ENCODE measurements at regions not wholly inside any gene's neighbourhood (a gene's known extent, or its start where the extent isn't known, plus 50 kb on each side); places are given as distances from the start of the nearest gene placed in this dataset.

DNA sequence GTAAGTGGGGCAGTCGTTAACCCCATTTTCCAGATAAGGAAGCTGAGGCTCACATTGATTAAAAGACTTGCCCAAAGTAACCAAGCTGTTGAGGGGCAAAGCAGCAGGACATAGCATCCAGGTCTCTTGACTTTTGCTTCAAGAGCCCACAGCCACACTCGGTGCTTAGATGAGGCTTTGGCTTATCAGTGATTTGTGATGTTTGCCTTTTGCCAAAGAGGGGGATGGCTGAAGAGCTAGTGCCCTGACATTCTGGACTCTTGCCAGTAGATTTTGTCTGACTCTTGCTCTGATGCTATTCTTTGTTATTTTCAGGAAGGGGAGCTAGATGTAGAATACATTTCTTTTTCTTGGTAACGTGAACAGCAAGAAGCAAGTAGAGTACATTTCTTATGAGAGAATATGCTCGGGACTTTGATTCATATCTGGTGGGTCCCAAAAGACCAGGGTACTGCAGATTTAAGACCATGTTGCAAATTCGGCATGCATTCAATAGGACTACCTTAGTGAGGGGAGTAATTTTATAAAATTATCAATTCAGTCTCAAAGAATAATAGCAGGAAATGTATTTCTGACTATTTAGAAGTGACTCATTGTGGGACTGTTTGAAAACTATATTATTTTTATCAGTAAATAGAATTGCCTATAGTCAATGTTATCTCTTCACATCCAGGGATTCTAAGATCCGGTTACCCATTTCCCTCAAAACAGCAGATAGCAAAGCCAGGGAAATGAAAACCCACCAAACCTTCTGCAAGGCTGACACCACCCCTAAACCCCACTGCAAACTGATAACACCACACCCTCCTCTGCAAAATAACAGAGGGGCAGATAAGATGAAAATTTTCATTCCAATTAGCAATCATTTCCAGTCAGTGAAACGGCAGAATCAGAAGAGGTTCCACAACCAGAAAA lies 180.0 kb upstream of the BMPER start:
- DNase-seq (ENCODE audit: low spot score) (no peak), FAIRE-seq (no peak)

GRCh38 chr7:33726582-33726981 lies 178.8 kb upstream of the BMPER start:
- DNase-seq (ENCODE audit: low spot score) (no peak), FAIRE-seq (no peak)

- FAIRE-seq (no peak), DNase-seq (ENCODE audit: low spot score) (no peak)
Observed at GRCh38 chr7:33727315-33727714, 178.0 kb upstream of the BMPER start.

- no peak for DNase-seq (ENCODE audit: low spot score)
- FAIRE-seq, result no peak
Observed at GRCh38 chr7:33728873-33729551, 176.3 kb upstream of the BMPER start.

GRCh38 chr7:33729726-33730125 lies 175.6 kb upstream of the BMPER start:
- FAIRE-seq, result no peak
- DNase-seq (ENCODE audit: low spot score), result no peak

DNA sequence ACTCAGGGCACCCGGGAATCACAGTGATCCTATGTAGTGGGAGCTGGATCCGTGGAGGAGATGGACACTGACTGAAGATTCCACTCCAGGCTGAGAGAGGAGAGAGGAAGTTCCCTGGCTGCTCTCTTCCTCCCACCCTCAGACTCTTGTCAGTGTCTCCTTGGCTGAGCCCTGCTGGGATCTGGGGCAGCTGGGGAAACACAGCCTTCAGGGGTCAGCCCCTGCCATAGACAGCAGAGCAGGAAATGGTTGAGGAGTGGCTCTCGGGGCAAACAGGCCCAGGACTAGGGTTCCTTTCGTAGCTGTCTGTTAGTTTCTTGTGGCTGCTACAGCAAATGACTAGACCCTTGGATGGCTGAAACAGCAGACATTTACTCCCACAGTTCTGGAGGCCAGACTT lies 174.4 kb upstream of the BMPER start:
- no peak for DNase-seq (ENCODE audit: low spot score)
- FAIRE-seq, result no peak

DNA sequence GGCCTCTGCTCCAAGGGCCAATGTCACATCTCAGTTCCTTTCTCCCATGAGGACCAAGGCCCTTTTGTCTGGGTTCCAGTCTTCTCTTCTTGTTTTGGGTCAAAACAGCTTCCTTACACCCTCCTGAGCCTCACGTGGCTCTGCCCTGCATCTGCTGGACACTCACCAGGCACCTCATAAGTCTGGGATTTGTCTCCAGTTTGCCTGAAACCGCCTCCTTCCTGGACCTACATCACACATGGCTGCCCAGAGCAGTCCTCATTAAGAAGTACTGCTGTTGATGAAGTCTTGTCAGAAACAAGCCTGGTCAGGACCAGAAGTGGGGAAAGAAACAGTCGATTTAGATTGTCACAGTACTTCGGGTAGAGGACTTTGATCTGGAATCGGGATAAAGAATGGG lies 173.4 kb upstream of the BMPER start:
- FAIRE-seq, result no peak

DNA sequence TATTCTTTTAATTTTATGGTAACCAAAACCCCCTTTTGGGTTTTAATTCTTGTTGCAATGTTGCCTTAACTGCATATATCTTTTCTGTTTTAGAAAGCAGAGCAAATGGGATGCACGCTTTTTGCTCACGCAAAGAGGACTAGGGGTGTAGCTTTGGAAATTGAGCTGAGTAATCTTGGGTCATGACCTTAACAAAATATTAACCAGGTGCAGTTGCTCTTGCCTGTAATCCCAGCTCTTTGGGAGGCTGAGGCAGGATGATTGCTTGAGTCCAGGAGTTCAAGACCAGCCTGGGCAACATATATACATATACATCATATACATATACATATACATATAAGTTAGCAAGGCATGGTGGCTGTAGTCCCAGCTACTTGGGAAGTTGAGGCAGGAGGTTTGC lies 172.9 kb upstream of the BMPER start:
- no peak for FAIRE-seq
- no peak for DNase-seq (ENCODE audit: low spot score)

More for the DNA sequence above, 173.4 kb upstream of the BMPER start:
- DNase-seq (ENCODE audit: low spot score), result no peak

GRCh38 chr7:33733870-33734650 lies 171.3 kb upstream of the BMPER start:
- DNase-seq (ENCODE audit: low spot score) (no peak), FAIRE-seq (no peak)

GRCh38 chr7:33735403-33735802 lies 169.9 kb upstream of the BMPER start:
- no peak for DNase-seq (ENCODE audit: low spot score)
- FAIRE-seq, result no peak

GRCh38 chr7:33736521-33737221 lies 168.7 kb upstream of the BMPER start:
- FAIRE-seq (no peak), DNase-seq (ENCODE audit: low spot score) (no peak)

- DNase-seq (ENCODE audit: low spot score), result no peak
- no peak for FAIRE-seq
Observed at GRCh38 chr7:33738260-33738935, 166.9 kb upstream of the BMPER start.

GRCh38 chr7:33739286-33739685 lies 166.1 kb upstream of the BMPER start:
- DNase-seq (ENCODE audit: low spot score) (no peak), FAIRE-seq (no peak)

- FAIRE-seq, result no peak
- no peak for DNase-seq (ENCODE audit: low spot score)
Observed at GRCh38 chr7:33742521-33742920, 162.8 kb upstream of the BMPER start.

GRCh38 chr7:33742999-33743587 lies 162.2 kb upstream of the BMPER start:
- FAIRE-seq, result no peak
- DNase-seq (ENCODE audit: low spot score), result no peak

DNA sequence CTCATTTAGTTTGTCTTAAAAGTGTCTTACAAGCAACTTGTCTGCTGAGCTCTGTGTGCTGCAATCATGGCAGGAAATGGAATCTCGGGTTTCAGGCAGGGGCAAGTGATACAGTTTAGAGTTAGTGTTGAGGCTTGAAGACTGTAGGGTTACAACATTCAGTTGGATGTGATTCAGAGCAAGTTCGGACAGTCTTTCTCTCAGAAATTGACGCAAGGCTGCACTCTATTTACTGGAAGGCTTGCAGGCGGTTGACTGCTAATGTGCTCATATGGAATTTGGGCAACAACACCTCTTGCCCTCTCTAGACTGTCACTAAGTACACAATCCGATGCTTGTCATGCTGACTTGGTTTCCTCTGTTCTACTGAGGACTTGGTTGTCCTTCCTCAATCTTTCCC lies 161.7 kb upstream of the BMPER start:
- DNase-seq (ENCODE audit: low spot score), result no peak
- FAIRE-seq, result no peak

GRCh38 chr7:33744293-33745075 lies 160.9 kb upstream of the BMPER start:
- FAIRE-seq, result no peak

DNA sequence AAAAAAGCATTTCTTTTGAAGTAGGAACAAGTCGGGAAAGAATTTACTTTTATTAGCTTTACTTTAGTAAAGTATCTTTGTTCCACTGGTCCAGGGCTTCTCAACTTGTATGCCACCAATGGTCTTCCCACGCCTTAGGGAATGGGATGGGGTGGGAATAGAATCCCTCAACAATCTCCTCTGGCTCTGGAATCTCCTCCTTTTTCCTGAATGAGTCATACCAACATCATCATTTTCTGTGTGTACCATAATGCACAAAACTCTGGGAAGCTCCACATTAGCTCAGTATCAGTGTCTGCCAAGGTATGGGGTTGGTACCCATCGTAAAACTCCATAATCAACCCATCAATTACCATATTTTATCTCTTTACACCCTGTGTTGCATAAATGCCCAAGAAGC lies 159.4 kb upstream of the BMPER start:
- FAIRE-seq (no peak), DNase-seq (ENCODE audit: low spot score) (no peak)

More at GRCh38 chr7:33744293-33745075, 160.9 kb upstream of the BMPER start:
- DNase-seq (ENCODE audit: low spot score), result no peak

DNA sequence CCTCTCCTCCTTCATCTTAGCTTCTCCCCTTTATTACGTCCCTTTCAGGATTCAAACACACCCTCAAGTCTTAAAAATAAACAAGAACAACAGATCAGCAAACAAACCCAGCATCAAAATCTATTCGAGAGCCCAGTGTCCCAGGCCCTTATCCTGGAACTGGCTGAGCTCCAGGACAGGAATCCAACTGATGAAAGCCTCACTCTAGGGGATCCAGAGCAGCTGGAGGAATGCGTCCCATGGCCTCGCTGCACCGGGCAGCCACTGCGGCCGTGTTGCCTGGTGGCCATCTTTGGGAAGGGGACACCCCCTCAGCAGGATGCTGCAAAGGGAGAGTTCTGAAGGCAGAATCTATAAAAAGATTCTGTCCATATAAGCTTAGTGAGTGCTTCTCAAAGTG lies 156.5 kb upstream of the BMPER start:
- DNase-seq (ENCODE audit: low spot score) (no peak), FAIRE-seq (no peak)

DNA sequence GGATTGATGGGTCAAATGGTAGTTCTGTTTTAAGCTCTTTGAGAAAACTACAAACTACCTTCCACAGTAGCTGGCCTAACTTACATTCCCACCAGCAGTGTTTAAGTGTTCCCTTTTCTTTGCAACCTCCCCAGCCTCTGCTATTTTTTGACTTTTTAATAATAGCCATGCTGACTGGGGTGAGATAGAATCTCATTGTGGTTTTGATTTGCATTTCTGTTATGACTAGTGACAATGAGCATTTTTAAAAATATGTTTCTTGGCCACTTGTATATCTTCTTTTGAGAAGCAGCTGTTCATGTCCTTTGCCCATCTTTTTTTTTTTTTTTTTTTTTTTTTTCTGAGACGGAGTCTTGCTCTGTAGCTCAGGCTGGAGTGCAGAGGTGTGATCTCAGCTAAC lies 155.2 kb upstream of the BMPER start:
- FAIRE-seq, result no peak
- no peak for DNase-seq (ENCODE audit: low spot score)

Measured in RCC 7860 (cell line).